Embryonic facial prominence (tissue), 1 donor: ENCODE measurements at regions not wholly inside any gene's neighbourhood (a gene's known extent, or its start where the extent isn't known, plus 50 kb on each side); places are given as distances from the start of the nearest gene placed in this dataset.
A peak's percentile ranks its signal among the peaks of the same experiment; 100 is the strongest.
"Not testable (repeated sequence)": the region's sequence is repeated elsewhere in the genome, so short reads cannot be mapped to it uniquely, and the experiment has no call there.

ENCODE experiments used
- DNase-seq: peaks from one replicate; pipeline ENCODE4 v3.0.0-alpha.2; 2016; ENCODE audit errors: extremely low spot score

GRCh38 chr3:195999176-195999575, 82.7 kb downstream of the TFRC start:
- not testable (repeated sequence) for DNase-seq

DNA sequence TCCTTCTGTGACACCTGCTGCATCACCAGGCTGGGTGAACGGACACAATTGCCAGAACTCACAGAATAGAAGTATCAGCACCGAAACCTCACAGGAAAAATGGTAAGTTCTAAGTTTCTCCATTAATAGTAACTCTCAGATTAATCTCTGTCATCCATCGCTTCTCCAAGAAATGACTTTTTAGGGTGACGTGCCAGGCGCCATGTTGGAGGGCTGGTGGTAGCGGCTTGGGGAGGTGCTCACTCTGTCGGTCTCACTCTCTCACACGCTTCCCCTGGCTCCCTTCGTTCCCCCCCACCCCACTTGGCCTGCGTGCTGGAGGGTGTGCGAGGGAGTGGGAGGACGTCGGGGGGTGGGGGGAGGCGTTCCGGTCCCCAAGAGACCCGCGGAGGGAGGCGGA, 85.6 kb downstream of the TFRC start:
- not testable (repeated sequence) for DNase-seq

- not testable (repeated sequence) for DNase-seq
These were observed 86.0 kb upstream of the TNK2 start for GRCh38 chr3:195994343-195994742.

DNA sequence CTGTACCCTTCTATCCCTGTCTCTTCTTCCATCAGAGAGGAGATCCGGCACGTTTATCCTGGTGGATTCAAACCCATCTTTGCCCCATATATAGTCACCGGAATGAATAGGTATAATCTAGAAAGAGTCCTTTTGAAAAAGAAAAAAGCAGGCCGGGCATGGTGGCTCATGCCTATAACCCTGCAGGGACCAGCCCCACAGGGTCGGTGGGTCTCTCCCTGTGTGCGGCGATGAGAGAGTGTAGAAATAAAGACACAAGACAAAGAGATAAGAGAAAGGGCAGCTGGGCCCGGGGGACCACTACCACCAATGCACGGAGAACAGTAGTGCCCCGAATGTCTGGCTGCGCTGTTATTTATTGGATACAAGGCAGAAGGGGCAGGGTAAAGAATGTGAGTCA, 85.3 kb upstream of the TNK2 start:
- not testable (repeated sequence) for DNase-seq

GRCh38 chr3:195992956-195993595, 84.7 kb upstream of the TNK2 start:
- not testable (repeated sequence) for DNase-seq

GRCh38 chr3:195991986-195992385, 83.6 kb upstream of the TNK2 start:
- DNase-seq = not testable (repeated sequence)

DNA sequence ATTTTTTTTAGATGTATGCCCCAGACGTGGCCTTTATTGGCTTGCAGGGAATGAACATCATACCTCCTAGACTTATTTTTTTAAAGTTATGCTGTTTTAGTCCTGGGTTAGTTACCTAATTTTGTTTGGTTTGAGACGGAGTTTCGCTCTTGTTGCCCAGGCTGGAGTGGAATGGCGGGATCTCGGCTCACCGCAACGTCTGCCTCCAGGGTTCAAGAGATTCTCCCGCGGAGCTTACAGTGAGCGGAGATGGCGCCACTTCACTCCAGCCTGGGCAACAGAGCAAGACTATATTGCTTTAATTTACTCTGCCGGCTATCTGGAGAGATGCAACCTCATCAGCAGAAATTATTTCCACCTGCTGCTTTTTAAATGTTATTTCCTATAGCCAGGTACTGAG, 82.9 kb upstream of the TNK2 start:
- DNase-seq = not testable (repeated sequence)

DNA sequence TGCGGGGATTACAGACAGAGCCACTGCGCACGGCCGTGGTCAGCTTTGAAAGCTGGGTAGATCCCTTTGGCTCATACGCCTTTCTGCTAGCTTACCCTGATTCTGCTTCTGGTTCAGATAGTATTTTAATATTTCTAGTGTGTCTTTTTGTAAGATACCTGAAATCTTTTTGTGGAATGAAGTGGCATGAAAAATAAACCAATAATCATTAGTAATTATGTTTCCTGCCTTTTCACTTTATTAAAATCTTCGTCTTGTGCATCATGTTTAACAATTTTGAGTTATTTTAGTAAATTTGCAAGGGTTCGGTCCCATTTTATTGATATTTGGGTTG, 82.5 kb upstream of the TNK2 start:
- not testable (repeated sequence) for DNase-seq

DNA sequence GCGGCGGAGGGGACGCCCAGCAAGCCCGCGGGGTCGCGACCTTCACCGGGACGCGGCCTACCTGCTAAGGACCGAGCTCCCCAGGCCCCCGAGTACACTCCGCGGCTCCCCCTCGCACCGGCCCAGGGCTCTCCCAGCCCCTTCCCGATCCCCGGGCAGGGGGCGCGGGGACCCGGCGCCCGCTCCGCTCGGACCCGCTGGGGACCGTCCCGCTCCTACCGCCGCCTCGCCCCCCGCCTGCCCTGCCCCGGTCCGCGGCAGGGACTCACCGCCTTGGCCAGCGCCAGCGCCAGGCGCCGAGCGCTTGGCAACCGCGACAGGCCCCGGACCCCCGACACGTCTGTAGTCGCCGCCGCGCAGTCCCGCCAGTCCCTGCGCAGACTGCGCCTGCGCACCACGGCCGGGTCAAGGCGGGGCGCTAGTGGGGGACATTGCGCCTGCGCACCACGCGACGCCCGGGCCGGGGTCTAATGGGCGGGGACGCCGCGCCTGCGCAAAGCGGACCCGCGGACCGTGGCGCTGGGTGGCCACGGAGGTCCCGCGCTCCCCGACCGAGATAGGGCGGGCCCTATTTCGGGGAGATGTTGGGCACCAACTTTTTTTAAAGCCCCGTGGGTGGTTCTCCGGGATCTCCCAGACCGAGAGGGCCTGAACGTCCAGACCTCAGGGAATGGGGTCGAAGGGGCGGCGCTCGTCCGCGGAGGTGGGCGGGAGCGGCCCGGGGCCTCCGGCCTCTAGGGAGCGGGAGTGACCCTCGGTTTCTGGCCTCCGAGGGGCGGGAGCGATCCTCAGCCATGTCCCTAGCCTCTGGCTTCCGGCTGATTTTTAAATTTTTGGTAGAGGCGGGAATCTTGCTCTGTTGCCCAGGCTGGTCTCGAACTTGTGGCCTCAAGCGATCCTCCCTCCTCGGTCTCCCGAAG, 81.8 kb upstream of the TNK2 start:
- DNase-seq = peak; percentile 66

GRCh38 chr3:195989197-195989920, 81.0 kb upstream of the TNK2 start:
- not testable (repeated sequence) for DNase-seq

DNA sequence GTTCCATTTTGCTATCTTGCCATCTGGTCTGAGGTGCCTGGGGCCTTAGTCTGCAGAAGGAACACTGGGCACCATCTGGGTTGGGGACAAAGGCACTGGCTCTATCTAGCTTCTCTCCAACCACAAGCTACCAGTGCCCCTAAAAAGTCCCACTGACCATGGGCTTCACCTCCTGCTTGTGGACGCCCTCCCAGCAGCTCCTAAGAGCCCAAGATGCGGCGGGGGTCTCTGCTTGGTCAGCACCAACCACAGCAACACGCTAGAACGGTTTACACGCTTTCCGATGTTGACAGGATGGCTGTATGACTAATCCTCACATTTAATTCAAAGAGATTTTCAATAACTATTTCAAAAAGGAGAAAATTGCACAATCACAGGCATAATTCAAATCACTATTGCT, 80.4 kb upstream of the TNK2 start:
- not testable (repeated sequence) for DNase-seq

DNA sequence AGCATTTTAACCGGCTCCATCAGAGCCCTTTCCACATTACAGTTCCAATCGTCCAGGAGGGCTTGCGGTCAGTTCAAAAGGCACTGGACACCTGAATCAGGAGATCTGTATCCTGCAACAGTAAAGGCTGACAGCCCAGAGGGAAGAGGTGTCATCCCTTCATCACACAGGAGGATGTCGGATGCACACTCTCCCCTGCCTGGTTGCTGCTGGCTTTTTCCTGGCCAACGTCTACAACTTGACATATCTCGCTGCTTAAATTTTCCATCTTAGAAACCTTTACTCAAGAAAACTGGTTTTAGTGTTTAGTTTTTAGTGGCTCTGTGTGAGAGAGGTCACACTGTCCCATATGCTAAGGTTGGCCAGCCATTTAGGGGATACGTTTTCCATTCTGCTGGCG, 78.7 kb upstream of the TNK2 start:
- not testable (repeated sequence) for DNase-seq

DNA sequence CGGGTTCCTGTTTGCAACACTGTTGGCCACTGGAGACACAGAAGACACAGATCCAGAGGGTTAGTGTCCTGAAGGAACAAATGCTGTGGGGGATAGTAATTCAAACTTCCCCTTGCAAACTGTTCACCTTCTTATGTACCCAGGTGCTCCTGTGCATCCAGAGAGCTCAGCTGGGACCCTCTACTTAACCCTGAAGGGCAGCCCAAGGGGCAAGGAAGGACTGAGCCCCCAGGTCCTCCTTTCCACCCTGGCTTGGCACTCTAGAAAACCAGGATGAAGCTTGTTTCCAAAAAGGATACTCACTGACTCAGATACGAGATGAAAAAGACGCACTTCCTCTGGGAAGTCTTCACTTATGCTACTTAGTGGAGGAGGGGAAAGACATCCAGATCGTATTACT, 78.2 kb upstream of the TNK2 start:
- not testable (repeated sequence) for DNase-seq

- DNase-seq = not testable (repeated sequence)
These were observed 77.1 kb upstream of the TNK2 start for GRCh38 chr3:195985348-195985920.

GRCh38 chr3:195984392-195985030, 76.2 kb upstream of the TNK2 start:
- DNase-seq = not testable (repeated sequence)

GRCh38 chr3:195983880-195984279, 75.5 kb upstream of the TNK2 start:
- not testable (repeated sequence) for DNase-seq

- not testable (repeated sequence) for DNase-seq
These were observed 74.4 kb upstream of the TNK2 start for GRCh38 chr3:195982754-195983153.

- not testable (repeated sequence) for DNase-seq
These were observed 73.4 kb upstream of the TNK2 start for GRCh38 chr3:195981778-195982177.

DNA sequence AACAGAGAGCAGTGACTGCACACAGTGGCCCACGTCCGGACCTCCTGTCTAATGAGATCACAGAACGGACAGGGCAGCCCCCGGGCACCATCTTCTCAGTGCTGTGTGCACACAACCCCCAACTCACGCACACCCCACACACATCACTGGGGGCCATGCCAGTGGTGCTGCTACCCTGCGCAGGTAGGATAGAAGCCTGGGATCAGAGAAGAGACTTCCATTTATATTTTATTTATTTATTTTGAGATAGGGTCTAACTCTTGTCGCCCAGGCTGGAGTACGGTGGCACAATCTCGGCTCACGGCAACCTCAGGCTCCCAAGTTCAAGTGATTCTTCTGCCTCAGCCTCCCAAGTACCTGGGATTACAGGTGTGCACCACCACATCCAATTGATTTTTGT, 71.5 kb upstream of the TNK2 start:
- not testable (repeated sequence) for DNase-seq

DNA sequence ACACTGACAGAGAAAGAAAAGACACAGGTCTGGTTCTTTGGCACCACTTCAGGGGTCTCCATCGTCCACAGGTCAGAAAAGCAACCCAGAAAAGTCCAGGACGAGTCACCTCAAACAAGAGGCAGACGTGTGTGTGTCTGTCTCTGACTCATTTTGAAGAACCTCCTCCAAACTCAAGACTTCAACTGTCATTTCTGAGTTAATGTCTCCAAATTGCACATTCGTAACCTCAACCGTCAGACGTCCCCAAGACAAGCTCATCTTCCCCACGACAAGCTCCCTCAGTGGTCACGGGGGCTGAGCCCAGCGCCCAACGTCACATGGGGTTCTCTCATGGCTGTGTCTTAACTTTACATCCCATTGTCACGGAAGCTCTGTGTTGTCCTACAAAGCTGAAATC, 70.2 kb upstream of the TNK2 start:
- not testable (repeated sequence) for DNase-seq

- not testable (repeated sequence) for DNase-seq
These were observed 68.5 kb upstream of the TNK2 start for GRCh38 chr3:195976876-195977275.
